NCI-H69 (cell line): ENCODE measurements at regions not wholly inside any gene's neighbourhood (a gene's known extent, or its start where the extent isn't known, plus 50 kb on each side); places are given as distances from the start of the nearest gene placed in this dataset.
A peak's percentile ranks its signal among the peaks of the same experiment; 100 is the strongest.

Experiments
- DNase-seq: peaks from one replicate; lab custom pipeline; 2025; lab: John Stamatoyannopoulos, UW

GRCh38 chr1:201686714-201687455 is 142.1 kb upstream of the IPO9 start:
- peak; percentile 93 for DNase-seq

- DNase-seq, result no peak
These were observed 140.4 kb upstream of the IPO9 start for GRCh38 chr1:201688514-201688913.

- DNase-seq, result no peak
These were observed 139.3 kb upstream of the IPO9 start for GRCh38 chr1:201689647-201690046.

GRCh38 chr1:201690528-201690927 is 138.4 kb upstream of the IPO9 start:
- DNase-seq, result no peak

- peak; percentile 55 for DNase-seq
These were observed 137.0 kb upstream of the IPO9 start for GRCh38 chr1:201691716-201692554.

GRCh38 chr1:201692555-201693394 is 136.2 kb upstream of the IPO9 start:
- DNase-seq, result peak; percentile 100

- peak; percentile 66 for DNase-seq
These were observed 134.9 kb upstream of the IPO9 start for GRCh38 chr1:201693890-201694607.

- DNase-seq, result no peak
These were observed 134.2 kb upstream of the IPO9 start for GRCh38 chr1:201694608-201695335.

GRCh38 chr1:201695607-201696006 is 133.3 kb upstream of the IPO9 start:
- DNase-seq, result no peak

GRCh38 chr1:201696217-201696761 is 132.7 kb upstream of the IPO9 start:
- no peak for DNase-seq

- no peak for DNase-seq
These were observed 131.8 kb upstream of the IPO9 start for GRCh38 chr1:201697174-201697573.

GRCh38 chr1:201701831-201702230 is 127.1 kb upstream of the IPO9 start:
- no peak for DNase-seq

- DNase-seq, result peak; percentile 99
These were observed 126.0 kb upstream of the IPO9 start for GRCh38 chr1:201702936-201703335.

- DNase-seq, result peak; percentile 92
These were observed 125.1 kb upstream of the IPO9 start for GRCh38 chr1:201703621-201704438.

- no peak for DNase-seq
These were observed 124.5 kb upstream of the IPO9 start for GRCh38 chr1:201704439-201704792.

- DNase-seq, result no peak
These were observed 123.6 kb upstream of the IPO9 start for GRCh38 chr1:201705389-201705788.

- DNase-seq, result no peak
These were observed 122.8 kb upstream of the IPO9 start for GRCh38 chr1:201706109-201706508.

GRCh38 chr1:201707027-201707426 is 121.9 kb upstream of the IPO9 start:
- DNase-seq, result no peak

- DNase-seq, result no peak
These were observed 121.3 kb upstream of the IPO9 start for GRCh38 chr1:201707656-201708055.

- peak; percentile 61 for DNase-seq
These were observed 120.9 kb upstream of the IPO9 start for GRCh38 chr1:201708085-201708512.
